NOMO-1 treated with DMSO at 0.1 percent for 48 hours (cell line): ENCODE measurements at regions not wholly inside any gene's neighbourhood (a gene's known extent, or its start where the extent isn't known, plus 50 kb on each side); places are given as distances from the start of the nearest gene placed in this dataset.
"Not testable (repeated sequence)": the region's sequence is repeated elsewhere in the genome, so short reads cannot be mapped to it uniquely, and the experiment has no call there.

Experiments used
- DNase-seq: peaks from one replicate; lab custom pipeline; 2025; ENCODE audit not compliant: unreplicated experiment; lab: John Stamatoyannopoulos, UW

- no peak for DNase-seq
These were observed 422.1 kb downstream of the BRD1 start for GRCh38 chr22:49405590-49405989.

DNA sequence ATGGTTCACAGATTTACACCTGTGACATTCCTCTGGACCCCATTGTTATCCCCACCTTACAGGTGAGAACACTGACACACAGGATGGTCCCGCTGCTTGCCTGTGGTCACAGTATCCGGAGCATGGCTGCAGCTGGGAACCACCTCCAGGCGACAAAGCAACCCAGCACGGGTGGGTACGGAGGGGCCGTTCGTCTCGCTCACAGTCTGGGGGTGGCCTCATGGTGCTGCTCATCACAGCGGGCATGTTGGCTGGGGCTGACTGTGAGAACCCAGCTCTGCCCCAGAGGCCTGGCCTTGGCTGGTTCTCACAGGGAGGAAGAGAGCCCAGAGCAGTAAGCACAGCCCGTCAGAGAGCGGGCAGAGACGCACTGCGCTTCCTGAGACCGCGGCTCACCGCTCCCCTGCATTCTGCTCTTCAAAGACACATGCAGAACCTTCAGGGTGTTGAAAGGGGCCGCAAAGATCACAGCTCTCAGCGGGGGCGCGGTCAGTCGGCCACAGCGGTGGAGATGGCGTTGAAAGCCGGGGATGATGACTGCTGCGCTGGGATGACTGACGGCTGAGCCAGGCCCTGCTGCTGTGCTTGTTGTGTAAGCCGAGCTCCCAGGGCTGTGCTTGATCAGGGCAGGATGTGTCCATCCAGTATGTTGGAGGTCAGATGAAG is 423.0 kb downstream of the BRD1 start:
- DNase-seq = peak; percentile 51

GRCh38 chr22:49404020-49404419 is 423.7 kb downstream of the BRD1 start:
- no peak for DNase-seq

GRCh38 chr22:49403102-49403501 is 424.6 kb downstream of the BRD1 start:
- no peak for DNase-seq

GRCh38 chr22:49402169-49402568 is 425.5 kb downstream of the BRD1 start:
- no peak for DNase-seq

DNA sequence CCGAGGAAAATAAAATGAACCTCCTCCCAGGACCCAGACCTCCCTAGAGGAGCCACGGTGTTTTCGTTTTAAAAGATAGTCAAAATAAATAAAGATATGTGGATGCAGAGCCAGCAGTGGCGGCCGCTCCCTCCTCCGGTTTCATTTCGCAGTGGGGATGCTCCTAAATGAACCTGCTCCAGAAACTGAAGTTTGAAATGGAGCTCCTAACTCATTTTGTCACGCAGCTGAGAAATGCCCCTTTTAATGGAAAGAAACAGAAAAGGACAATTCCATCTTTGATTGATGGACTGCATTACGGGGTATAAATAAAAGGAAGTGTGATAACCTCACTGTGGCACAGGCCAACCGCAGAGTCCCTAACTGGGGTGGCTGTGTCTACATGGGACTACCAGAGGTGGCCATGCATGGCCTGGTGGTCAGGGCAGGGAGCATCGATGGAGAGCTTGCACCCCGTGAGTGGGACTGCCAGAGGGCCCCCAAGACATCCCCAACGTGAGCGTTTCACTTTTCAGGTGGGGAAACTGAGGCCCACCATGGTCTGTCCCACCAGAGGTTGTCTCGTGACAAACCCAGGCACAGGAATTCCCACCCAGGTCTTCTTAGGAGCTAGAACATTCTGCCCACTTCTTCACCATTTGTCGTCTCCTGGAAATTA is 426.6 kb downstream of the BRD1 start:
- DNase-seq = no peak

- DNase-seq = no peak
These were observed 427.3 kb downstream of the BRD1 start for GRCh38 chr22:49400136-49400940.

DNA sequence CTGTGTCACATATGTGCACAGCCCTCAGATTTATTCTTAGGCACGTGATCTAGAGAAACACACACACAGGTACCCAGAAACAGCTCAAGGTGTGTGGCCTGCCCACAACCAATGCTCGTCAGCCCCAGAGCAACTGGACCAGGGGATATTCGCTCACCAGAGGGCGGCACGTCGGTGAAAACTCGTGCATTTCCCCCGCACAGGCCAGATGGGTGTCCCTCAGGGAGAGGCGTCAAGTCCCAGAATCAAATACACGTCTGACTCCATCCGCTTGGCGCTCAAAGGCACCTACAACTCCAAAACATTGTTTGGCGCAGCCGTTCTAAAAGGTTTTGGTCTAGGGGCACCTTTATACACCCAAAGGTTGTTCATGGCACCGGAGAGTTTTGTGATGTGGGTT is 429.0 kb downstream of the BRD1 start:
- DNase-seq = no peak

DNA sequence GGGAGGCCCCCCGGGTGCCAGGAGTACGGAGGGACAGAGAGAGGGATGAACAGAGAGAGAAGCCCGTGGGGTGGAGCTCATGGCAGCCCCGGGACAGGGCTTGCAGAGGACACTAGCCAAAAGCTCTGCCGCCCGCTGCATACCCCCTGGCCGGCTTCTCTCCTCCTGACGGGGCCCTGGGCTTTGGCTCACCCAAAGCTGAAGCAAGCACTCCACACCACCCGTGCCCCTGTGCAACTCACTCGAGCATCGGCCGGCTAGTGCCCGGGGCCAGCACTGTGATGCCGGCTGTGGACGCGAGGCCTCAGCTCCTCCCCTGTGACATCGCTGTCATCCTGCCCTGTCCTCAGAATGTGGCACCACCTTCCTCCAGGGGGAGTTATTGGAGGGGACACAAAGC is 429.6 kb downstream of the BRD1 start:
- DNase-seq = no peak

DNA sequence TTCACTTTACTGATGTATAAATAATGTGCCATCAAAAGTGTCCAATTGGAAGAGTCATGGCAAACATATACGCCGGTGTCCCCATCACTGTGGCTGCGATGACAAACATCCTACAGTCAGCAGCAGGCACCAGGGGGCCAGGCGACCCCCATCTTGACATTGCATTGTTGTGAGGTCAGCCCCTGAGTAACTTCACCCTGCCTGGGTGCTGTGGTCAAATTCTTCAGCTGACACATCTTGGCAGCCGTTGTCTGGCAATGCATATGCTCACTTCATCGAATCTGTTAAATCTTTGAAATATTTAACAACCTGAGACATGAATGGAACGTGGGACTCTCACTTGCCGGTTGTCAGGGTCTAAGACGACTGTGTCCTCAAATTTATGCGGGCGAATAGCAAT is 430.9 kb downstream of the BRD1 start:
- DNase-seq = no peak

- DNase-seq = no peak
These were observed 432.1 kb downstream of the BRD1 start for GRCh38 chr22:49395617-49396016.

DNA sequence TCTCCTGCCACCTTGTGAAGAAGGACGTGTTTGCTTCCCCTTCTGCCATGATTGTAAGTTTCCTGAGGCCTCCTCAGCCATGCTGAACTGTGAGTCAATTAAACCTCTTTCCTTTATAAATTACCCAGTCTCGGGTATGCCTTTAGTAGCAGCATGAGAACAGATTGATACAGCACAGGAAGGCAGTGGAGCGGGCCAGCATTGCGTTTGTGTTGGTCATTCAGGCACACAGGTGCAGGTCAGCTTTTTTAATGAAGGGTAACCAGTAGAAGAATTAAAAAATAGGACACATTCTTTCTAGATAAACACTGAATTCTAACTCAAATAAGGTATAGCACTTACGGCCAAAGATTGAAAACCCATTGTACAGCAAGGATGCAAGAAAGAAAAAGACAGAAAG is 432.6 kb downstream of the BRD1 start:
- not testable (repeated sequence) for DNase-seq

DNA sequence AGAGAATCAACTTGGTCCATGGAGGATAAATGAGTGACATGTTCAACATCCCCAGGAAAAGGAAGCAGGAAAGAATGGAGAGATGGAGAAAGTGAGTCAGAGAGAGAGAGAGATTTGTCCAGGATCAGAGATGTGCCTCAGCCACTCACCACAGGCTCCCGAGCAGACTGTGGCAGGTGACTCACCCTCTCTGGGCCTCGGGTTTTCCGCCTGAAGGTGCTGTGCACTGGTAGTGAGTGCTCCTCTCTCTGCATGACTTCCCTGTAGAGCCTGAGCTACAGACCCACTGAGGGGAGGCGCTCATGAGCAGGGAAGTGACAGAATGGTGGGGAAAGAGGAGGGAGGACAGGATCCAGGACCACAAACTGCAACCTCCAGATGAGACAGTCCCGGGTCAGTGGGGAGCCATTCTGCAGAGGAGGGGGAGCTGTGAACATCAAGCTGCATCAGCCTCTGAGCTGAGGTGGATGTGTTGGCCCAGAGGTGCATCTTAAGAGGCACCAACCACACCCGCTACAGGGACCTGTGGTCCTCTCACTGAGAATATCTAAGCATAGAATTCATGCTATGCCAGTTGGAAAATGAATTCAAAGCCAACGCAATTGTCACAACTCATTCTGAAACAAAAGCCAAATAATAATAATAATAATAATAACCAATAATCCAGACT is 433.4 kb downstream of the BRD1 start:
- DNase-seq = no peak

DNA sequence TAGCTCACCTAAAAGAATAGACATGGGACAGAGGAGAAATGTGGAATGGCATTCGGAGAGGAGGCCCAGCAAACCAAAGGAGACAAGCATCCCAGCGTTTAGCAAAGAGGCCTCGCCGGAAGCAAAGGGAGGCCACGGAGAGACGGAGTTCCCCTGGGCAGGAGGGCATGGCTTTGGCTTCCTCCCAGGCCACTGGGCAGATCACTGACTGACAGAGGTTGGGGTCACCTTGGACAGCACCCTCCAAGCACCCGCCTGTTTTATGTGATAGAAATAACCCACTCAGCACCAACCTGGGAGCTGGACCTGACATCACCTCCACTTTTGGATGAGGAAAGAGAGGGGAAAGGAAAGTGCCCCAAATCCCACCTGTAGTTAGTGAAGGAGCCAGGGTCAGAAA is 434.1 kb downstream of the BRD1 start:
- no peak for DNase-seq

DNA sequence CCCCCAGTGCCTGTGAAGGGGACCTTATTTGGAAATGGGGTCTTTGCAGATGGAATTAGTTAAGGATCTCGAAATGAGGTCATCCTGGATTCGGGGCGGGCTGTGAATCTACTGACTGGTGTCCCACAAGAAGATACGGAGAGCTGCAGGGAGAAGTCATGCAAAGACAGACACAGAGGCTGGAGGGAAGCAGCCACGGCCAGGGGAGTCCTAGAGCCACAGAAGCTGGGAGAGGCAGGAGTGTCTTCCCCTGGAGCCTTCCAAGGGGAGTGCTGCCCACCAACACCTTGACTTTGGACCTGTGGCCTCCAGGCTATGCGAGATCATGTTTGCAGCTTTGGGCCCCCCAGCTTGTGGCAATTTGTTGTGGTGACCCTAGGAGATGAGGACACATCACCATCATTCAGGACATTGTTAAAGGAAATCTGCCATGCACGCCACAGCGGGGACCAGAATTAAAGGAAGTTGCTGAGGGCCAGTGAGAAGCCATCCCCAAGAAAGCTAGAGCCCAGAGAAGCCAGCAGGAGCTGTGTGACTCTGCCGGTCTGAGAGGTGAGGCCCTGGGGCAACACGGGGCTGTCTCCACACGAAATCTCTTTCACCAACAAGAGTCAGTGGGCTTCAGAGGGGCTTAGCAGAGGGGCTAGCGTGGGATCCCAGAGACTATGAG is 434.7 kb downstream of the BRD1 start:
- no peak for DNase-seq

- no peak for DNase-seq
These were observed 435.4 kb downstream of the BRD1 start for GRCh38 chr22:49392247-49392646.

DNA sequence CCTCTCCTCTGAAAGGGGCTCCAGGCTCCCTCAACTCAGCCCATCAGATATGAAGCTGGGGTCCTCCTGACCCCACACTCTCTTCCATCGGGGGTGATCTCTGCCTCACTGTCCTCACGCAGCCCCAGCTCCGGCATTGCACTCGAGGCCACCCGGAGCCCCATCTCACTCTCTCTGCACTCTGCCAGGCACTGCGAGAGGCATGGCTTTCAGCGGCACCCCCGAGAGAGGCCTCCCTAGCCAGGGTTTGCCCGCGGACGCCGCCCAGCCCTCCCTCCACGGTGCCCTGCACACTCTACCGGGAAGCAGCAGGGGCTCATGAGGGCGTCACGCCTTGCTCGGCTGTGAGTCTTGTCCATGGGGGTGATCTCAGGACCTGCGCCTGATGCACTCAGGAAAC is 436.2 kb downstream of the BRD1 start:
- no peak for DNase-seq

DNA sequence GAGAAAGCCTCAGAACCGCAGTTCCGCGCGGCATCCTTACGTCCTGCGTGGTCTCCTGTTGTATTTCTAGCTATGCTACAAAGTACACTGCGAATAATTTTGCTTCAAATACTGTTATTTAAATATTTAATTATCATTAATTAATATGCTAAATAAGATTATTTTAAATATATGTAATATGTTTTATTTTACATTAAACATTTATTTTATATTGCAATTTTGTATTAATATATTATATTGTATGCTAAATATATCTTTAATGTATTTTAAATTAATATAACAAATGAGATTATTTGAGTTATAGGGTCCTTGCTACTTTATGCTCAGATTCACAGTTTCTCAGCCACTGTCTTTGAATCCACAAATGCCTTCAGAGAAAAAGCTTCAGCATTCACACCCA is 436.7 kb downstream of the BRD1 start:
- DNase-seq = no peak

DNA sequence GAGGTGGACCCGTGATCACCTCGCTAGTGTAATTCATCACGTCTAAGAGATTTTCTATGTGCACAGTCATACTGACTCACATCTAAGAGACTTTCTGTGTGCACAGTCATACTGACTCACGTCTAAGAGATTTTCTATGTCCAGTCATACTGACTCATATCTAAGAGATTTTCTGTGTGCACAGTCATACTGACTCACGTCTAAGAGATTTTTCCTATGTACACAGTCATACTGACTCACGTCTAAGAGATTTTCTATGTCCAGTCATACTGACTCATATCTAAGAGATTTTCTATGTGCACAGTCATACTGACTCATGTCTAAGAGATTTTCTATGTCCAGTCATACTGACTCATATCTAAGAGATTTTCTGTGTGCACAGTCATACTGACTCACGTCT is 443.8 kb downstream of the BRD1 start:
- DNase-seq = not testable (repeated sequence)

GRCh38 chr22:49382451-49382735 is 445.3 kb downstream of the BRD1 start:
- DNase-seq = no peak
